Endodermal cell (in vitro differentiated cells): ENCODE measurements at regions not wholly inside any gene's neighbourhood (a gene's known extent, or its start where the extent isn't known, plus 50 kb on each side); places are given as distances from the start of the nearest gene placed in this dataset.

ENCODE experiments used
- DNase-seq: peaks from one replicate; pipeline ENCODE4 v3.0.0-alpha.2; 2017
- H3K27ac ChIP-seq: 2 replicates; pipeline ENCODE4 v1.5.1; 2013; ENCODE audit warnings: mild to moderate bottlenecking, low read depth, low read length, moderate library complexity
- H3K27me3 ChIP-seq: 2 replicates; pipeline ENCODE4 v1.6.1; 2013; ENCODE audit warnings: mild to moderate bottlenecking, low read length, moderate library complexity; ENCODE audit not compliant: insufficient read depth, control insufficient read depth, poor library complexity, severe bottlenecking
- H3K36me3 ChIP-seq: 2 replicates; pipeline ENCODE4 v1.7.0; 2013; ENCODE audit warnings: mild to moderate bottlenecking, low read length, moderate library complexity; ENCODE audit not compliant: control insufficient read depth, insufficient read depth
- H3K4me1 ChIP-seq: one replicate; pipeline ENCODE4 v1.7.0; 2013; ENCODE audit warnings: low read length; ENCODE audit not compliant: control insufficient read depth, insufficient read depth
- H3K4me3 ChIP-seq: 2 replicates; pipeline ENCODE4 v1.5.1; 2013; ENCODE audit warnings: mild to moderate bottlenecking, low read length, moderate library complexity
- H3K9ac ChIP-seq: 2 replicates; pipeline ENCODE4 v1.6.1; 2013; ENCODE audit warnings: mild to moderate bottlenecking, low read length, moderate library complexity; ENCODE audit not compliant: poor library complexity, severe bottlenecking; ENCODE audit errors: extremely low read depth
- H3K9me3 ChIP-seq: 2 replicates; pipeline ENCODE4 v1.6.1; 2013; ENCODE audit warnings: mild to moderate bottlenecking, low read length, moderate library complexity; ENCODE audit not compliant: control insufficient read depth
- H3K27ac Mint-ChIP-seq: 2 replicates; pipeline ENCODE4 v1.8.0; 2020; ENCODE audit warnings: mixed read lengths
- H3K27me3 Mint-ChIP-seq: 2 replicates; pipeline ENCODE4 v1.8.0; 2021; ENCODE audit warnings: mild to moderate bottlenecking, mixed read lengths; ENCODE audit not compliant: insufficient read depth
- H3K36me3 Mint-ChIP-seq: 2 replicates; pipeline ENCODE4 v1.8.0; 2020; ENCODE audit warnings: low read depth, mixed read lengths
- H3K4me1 Mint-ChIP-seq: 2 replicates; pipeline ENCODE4 v1.8.0; 2020; ENCODE audit warnings: mixed read lengths
- H3K4me3 Mint-ChIP-seq: 2 replicates; pipeline ENCODE4 v1.8.0; 2020; ENCODE audit warnings: mild to moderate bottlenecking, moderate library complexity, mixed read lengths
- H3K9me3 Mint-ChIP-seq: 2 replicates; pipeline ENCODE4 v1.8.0; 2020; ENCODE audit warnings: mild to moderate bottlenecking, mixed read lengths
- WGBS, 2 experiments: methylation state at CpG; one replicate each; pipeline versions ENCODE4 v1.1.5 to v1.1.7; 2013; ENCODE audit warnings: missing lambda C conversion rate in 2 of 2, mixed read lengths in 1 of 2; ENCODE audit not compliant: insufficient coverage in 1 of 2, insufficient read length in 1 of 2; 5-methylcytosine and 5-hydroxymethylcytosine counted together
- TF ChIP-seq, protein P1 (sequence below): fragments of 200-600 bp; sonication (generic); conservative IDR thresholded peaks from 2 replicates; pipeline ENCODE4 v1.5.0; 2021; ENCODE audit warnings: antibody characterized with exemption, mild to moderate bottlenecking

DNA sequence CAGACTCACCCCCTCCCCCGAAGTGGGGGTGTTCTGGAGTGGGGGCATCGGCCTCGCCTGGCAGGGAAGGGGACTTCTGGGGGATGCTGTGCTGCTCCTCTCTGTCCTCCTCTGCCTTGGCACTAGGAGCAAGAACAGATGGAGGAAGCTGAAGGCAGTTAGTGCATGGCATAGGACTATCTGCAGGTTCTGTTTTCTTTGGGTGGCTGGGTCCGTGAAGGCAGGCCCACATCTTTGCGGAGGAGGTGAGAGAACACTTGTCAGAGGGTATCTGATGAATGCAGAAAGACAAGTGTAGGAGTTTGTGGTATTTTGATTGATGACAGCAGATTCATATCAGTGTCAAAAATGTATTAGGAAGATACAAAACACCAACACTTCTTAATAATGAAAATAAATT lies 411.4 kb downstream of the TSN start:
- peaks cover 2% of the 10 kb centered on the region for H3K27me3 Mint-ChIP-seq
- no peak overlapping the region for H3K4me3 Mint-ChIP-seq
- WGBS, 2 experiments, result 80 to 90% methylated on average over 1 to 5 of the region's 5 CpGs
- peaks cover 3% of the 10 kb centered on the region for H3K4me1 Mint-ChIP-seq
- no peaks in the 10 kb centered on the region for H3K9me3 ChIP-seq
- no peak overlapping the region for H3K4me3 ChIP-seq
- H3K36me3 Mint-ChIP-seq, result no peaks in the 10 kb centered on the region
- DNase-seq, result no peak
- H3K4me1 ChIP-seq, result peaks cover 6% of the 10 kb centered on the region
- H3K9ac ChIP-seq, result no peak overlapping the region
- no peak overlapping the region for H3K27ac ChIP-seq
- no peaks in the 10 kb centered on the region for H3K9me3 Mint-ChIP-seq
- TF ChIP-seq, protein P1, sequence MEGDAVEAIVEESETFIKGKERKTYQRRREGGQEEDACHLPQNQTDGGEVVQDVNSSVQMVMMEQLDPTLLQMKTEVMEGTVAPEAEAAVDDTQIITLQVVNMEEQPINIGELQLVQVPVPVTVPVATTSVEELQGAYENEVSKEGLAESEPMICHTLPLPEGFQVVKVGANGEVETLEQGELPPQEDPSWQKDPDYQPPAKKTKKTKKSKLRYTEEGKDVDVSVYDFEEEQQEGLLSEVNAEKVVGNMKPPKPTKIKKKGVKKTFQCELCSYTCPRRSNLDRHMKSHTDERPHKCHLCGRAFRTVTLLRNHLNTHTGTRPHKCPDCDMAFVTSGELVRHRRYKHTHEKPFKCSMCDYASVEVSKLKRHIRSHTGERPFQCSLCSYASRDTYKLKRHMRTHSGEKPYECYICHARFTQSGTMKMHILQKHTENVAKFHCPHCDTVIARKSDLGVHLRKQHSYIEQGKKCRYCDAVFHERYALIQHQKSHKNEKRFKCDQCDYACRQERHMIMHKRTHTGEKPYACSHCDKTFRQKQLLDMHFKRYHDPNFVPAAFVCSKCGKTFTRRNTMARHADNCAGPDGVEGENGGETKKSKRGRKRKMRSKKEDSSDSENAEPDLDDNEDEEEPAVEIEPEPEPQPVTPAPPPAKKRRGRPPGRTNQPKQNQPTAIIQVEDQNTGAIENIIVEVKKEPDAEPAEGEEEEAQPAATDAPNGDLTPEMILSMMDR, result no peak
- H3K27ac Mint-ChIP-seq, result no peak overlapping the region
- H3K27me3 ChIP-seq, result no peaks in the 10 kb centered on the region
- no peaks in the 10 kb centered on the region for H3K36me3 ChIP-seq

- Mint-ChIP-seq H3K4me1 (no peaks in the 10 kb centered on the region), H3K27me3 (peaks cover 2% of the 10 kb centered on the region), H3K36me3 (no peaks in the 10 kb centered on the region), H3K4me3 (no peak overlapping the region), H3K9me3 (no peaks in the 10 kb centered on the region), H3K27ac (no peak overlapping the region)
- Histone ChIP-seq H3K9ac (no peak overlapping the region), H3K4me3 (no peak overlapping the region), H3K4me1 (no peaks in the 10 kb centered on the region), H3K9me3 (no peaks in the 10 kb centered on the region), H3K27me3 (no peaks in the 10 kb centered on the region), H3K27ac (no peak overlapping the region), H3K36me3 (no peaks in the 10 kb centered on the region)
- TF ChIP-seq, protein P1, result no peak
- DNase-seq, result no peak
- 91 to 93% methylated on average over 6 to 8 of the region's 8 CpGs for WGBS, 2 experiments
These were observed 412.1 kb downstream of the TSN start for GRCh38 chr2:122167515-122167914.

GRCh38 chr2:122168799-122169198 lies 413.3 kb downstream of the TSN start:
- Histone ChIP-seq H3K27ac (no peak overlapping the region), H3K4me1 (no peaks in the 10 kb centered on the region), H3K36me3 (no peaks in the 10 kb centered on the region), H3K9me3 (no peaks in the 10 kb centered on the region), H3K4me3 (no peak overlapping the region), H3K9ac (no peak overlapping the region), H3K27me3 (no peaks in the 10 kb centered on the region)
- Mint-ChIP-seq H3K27me3 (peaks cover 2% of the 10 kb centered on the region), H3K4me3 (no peak overlapping the region), H3K36me3 (no peaks in the 10 kb centered on the region), H3K27ac (no peak overlapping the region), H3K4me1 (peaks cover 10% of the 10 kb centered on the region), H3K9me3 (no peaks in the 10 kb centered on the region)
- DNase-seq, result peak; percentile 82
- TF ChIP-seq, protein P1, result peak; percentile 73
- 63 to 89% methylated on average over 2 to 3 of the region's 3 CpGs for WGBS, 2 experiments
